HEK293 (cell line): ENCODE measurements at regions not wholly inside any gene's neighbourhood (a gene's known extent, or its start where the extent isn't known, plus 50 kb on each side); places are given as distances from the start of the nearest gene placed in this dataset.

Experiments
- CTCF ChIA-PET: fragments of 350-600 bp; formaldehyde crosslinking; extraction: SDS; loops from one replicate; lab custom pipeline; 2021; ENCODE audit warnings: antibody characterized with exemption; lab: Yijun Ruan, JAX
- POLR2A ChIA-PET: fragments of 300-600 bp; formaldehyde crosslinking; extraction: SDS; loops from one replicate; lab custom pipeline; 2020; ENCODE audit warnings: antibody characterized with exemption, inconsistent platforms; lab: Yijun Ruan, JAX
- H3K27ac ChIP-seq: fragments of 200-500 bp; sonication (Bioruptor generic); 2 replicates; pipeline ENCODE4 v1.5.1; 2014; ENCODE audit warnings: low read depth, low read length, control low read depth, inconsistent platforms; ENCODE audit errors: extremely low read depth
- H3K36me3 ChIP-seq, 2 experiments: fragments of 200-500 bp in 1 of 2; sonication (Bioruptor generic) in 1 of 2; 1 replicate in 1 of 2; 2 replicates in 1 of 2; pipeline ENCODE4 v1.5.1; 2014 to 2017; ENCODE audit warnings: inconsistent platforms in 2 of 2, low read length in 2 of 2; ENCODE audit not compliant: control insufficient read depth in 2 of 2, insufficient read depth in 1 of 2
- H3K4me1 ChIP-seq: fragments of 200-500 bp; sonication (Bioruptor generic); 2 replicates; pipeline ENCODE4 v1.5.1; 2014; ENCODE audit warnings: mild to moderate bottlenecking, low read length, inconsistent platforms; ENCODE audit not compliant: control insufficient read depth, insufficient read depth
- H3K4me3 ChIP-seq: 2 replicates; pipeline ENCODE4 v1.5.1; 2011; ENCODE audit warnings: low read depth, mild to moderate bottlenecking, control low read depth, low read length, moderate library complexity
- H3K9me3 ChIP-seq: fragments of 200-500 bp; sonication (Bioruptor generic); 2 replicates; pipeline ENCODE4 v1.5.1; 2014; ENCODE audit warnings: low read depth, low read length, inconsistent platforms; ENCODE audit not compliant: control insufficient read depth, insufficient read depth
- HOXC10 ChIP-seq: sonication (generic); formaldehyde crosslinking; IDR thresholded peaks from 2 replicates; pipeline ENCODE4 v1.8.1; 2023; ENCODE audit warnings: mild to moderate bottlenecking, missing genetic modification reagents
- IKZF3 ChIP-seq: fragments of 450-650 bp; IDR thresholded peaks from 2 replicates; pipeline ENCODE4 v1.5.0; 2018; ENCODE audit warnings: missing biosample characterization, mild to moderate bottlenecking, missing genetic modification characterization, moderate library complexity
- KLF10 ChIP-seq: fragments of 450-650 bp; IDR thresholded peaks from 2 replicates; pipeline ENCODE4 v1.5.1; 2018; ENCODE audit warnings: missing biosample characterization, mild to moderate bottlenecking, missing genetic modification characterization
- PATZ1 ChIP-seq: fragments of 450-650 bp; formaldehyde crosslinking; IDR thresholded peaks from 2 replicates; pipeline ENCODE4 v1.5.1; 2016; ENCODE audit warnings: missing biosample characterization, missing genetic modification characterization
- ZBTB20 ChIP-seq: fragments of 450-650 bp; formaldehyde crosslinking; IDR thresholded peaks from 2 replicates; pipeline ENCODE4 v1.5.1; 2016; ENCODE audit warnings: missing biosample characterization, missing genetic modification characterization
- ZFHX2 ChIP-seq: fragments of 450-650 bp; formaldehyde crosslinking; conservative IDR thresholded peaks from 2 replicates; pipeline ENCODE4 v1.5.1; 2016; ENCODE audit warnings: missing biosample characterization, missing genetic modification characterization
- ZFP69B ChIP-seq: fragments of 450-650 bp; formaldehyde crosslinking; IDR thresholded peaks from 2 replicates; pipeline ENCODE4 v1.5.1; 2016; ENCODE audit warnings: missing biosample characterization, missing genetic modification characterization
- ZNF280D ChIP-seq: fragments of 450-650 bp; formaldehyde crosslinking; IDR thresholded peaks from 2 replicates; pipeline ENCODE4 v1.5.1; 2016; ENCODE audit warnings: missing biosample characterization, missing genetic modification characterization
- ZNF324 ChIP-seq: fragments of 450-650 bp; formaldehyde crosslinking; IDR thresholded peaks from 2 replicates; pipeline ENCODE4 v1.5.1; 2016; ENCODE audit warnings: missing biosample characterization, missing genetic modification characterization
- ZNF341 ChIP-seq: fragments of 450-650 bp; formaldehyde crosslinking; IDR thresholded peaks from 2 replicates; pipeline ENCODE4; 2016; ENCODE audit warnings: low read depth, missing biosample characterization, missing genetic modification characterization
- ZNF354C ChIP-seq: fragments of 450-650 bp; formaldehyde crosslinking; IDR thresholded peaks from 2 replicates; pipeline ENCODE4 v1.5.1; 2016; ENCODE audit warnings: missing biosample characterization, missing genetic modification characterization, low read depth, borderline replicate concordance
- ZNF391 ChIP-seq: fragments of 450-650 bp; formaldehyde crosslinking; IDR thresholded peaks from 2 replicates; pipeline ENCODE4 v1.5.1; 2016; ENCODE audit warnings: low read depth, missing biosample characterization, missing genetic modification characterization, borderline replicate concordance
- ZNF416 ChIP-seq: fragments of 450-650 bp; formaldehyde crosslinking; IDR thresholded peaks from 2 replicates; pipeline ENCODE4 v1.5.1; 2016; ENCODE audit warnings: missing biosample characterization, missing genetic modification characterization
- ZNF423 ChIP-seq: fragments of 450-650 bp; formaldehyde crosslinking; IDR thresholded peaks from 2 replicates; pipeline ENCODE4 v1.5.1; 2016; ENCODE audit warnings: missing biosample characterization, missing genetic modification characterization
- ZNF433 ChIP-seq: fragments of 450-650 bp; formaldehyde crosslinking; IDR thresholded peaks from 2 replicates; pipeline ENCODE4 v1.5.1; 2016; ENCODE audit warnings: missing biosample characterization, missing genetic modification characterization, low read depth
- ZNF514 ChIP-seq: fragments of 450-650 bp; formaldehyde crosslinking; IDR thresholded peaks from 2 replicates; pipeline ENCODE4 v1.5.1; 2016; ENCODE audit warnings: missing biosample characterization, missing genetic modification characterization
- ZNF544 ChIP-seq: fragments of 450-650 bp; formaldehyde crosslinking; IDR thresholded peaks from 2 replicates; pipeline ENCODE4 v1.5.0; 2017; ENCODE audit warnings: missing biosample characterization, missing genetic modification characterization
- ZNF596 ChIP-seq: fragments of 450-650 bp; IDR thresholded peaks from 2 replicates; pipeline ENCODE4 v1.5.0; 2018; ENCODE audit warnings: missing biosample characterization, mild to moderate bottlenecking, missing genetic modification characterization, moderate library complexity
- ZNF658 ChIP-seq: fragments of 450-650 bp; formaldehyde crosslinking; IDR thresholded peaks from 2 replicates; pipeline ENCODE4; 2016; ENCODE audit warnings: missing biosample characterization, missing genetic modification characterization
- ZNF677 ChIP-seq: fragments of 450-650 bp; IDR thresholded peaks from 2 replicates; pipeline ENCODE4 v1.5.0; 2018; ENCODE audit warnings: missing biosample characterization, mild to moderate bottlenecking, missing genetic modification characterization, moderate library complexity
- ZNF701 ChIP-seq: fragments of 450-650 bp; formaldehyde crosslinking; IDR thresholded peaks from 2 replicates; pipeline ENCODE4 v1.5.1; 2016; ENCODE audit warnings: missing biosample characterization, missing genetic modification characterization
- ZNF76 ChIP-seq: fragments of 450-650 bp; formaldehyde crosslinking; IDR thresholded peaks from 2 replicates; pipeline ENCODE4; 2016; ENCODE audit warnings: low read depth, missing biosample characterization, missing genetic modification characterization, borderline replicate concordance
- ZNF785 ChIP-seq: fragments of 450-650 bp; formaldehyde crosslinking; IDR thresholded peaks from 2 replicates; pipeline ENCODE4 v1.5.1; 2016; ENCODE audit warnings: missing biosample characterization, missing genetic modification characterization
- ZNF791 ChIP-seq: fragments of 450-650 bp; formaldehyde crosslinking; IDR thresholded peaks from 2 replicates; pipeline ENCODE4 v1.5.1; 2016; ENCODE audit warnings: missing biosample characterization, missing genetic modification characterization
- ZNF792 ChIP-seq: fragments of 450-650 bp; formaldehyde crosslinking; IDR thresholded peaks from 2 replicates; pipeline ENCODE4 v1.5.1; 2016; ENCODE audit warnings: missing biosample characterization, missing genetic modification characterization
- TF ChIP-seq, protein P1 (sequence below): IDR thresholded peaks from 2 replicates; pipeline ENCODE4 v1.6.1; 2011; ENCODE audit warnings: mild to moderate bottlenecking, low read depth, low read length, borderline replicate concordance
- TF ChIP-seq, protein P2 (sequence below): fragments of 450-650 bp; IDR thresholded peaks from 2 replicates; pipeline ENCODE4 v1.5.1; 2018; ENCODE audit warnings: missing biosample characterization, mild to moderate bottlenecking, missing genetic modification characterization

GRCh38 chr10:36333446-36333845 lies 691.4 kb upstream of the FZD8 start:
- TF ChIP-seq, protein P1, sequence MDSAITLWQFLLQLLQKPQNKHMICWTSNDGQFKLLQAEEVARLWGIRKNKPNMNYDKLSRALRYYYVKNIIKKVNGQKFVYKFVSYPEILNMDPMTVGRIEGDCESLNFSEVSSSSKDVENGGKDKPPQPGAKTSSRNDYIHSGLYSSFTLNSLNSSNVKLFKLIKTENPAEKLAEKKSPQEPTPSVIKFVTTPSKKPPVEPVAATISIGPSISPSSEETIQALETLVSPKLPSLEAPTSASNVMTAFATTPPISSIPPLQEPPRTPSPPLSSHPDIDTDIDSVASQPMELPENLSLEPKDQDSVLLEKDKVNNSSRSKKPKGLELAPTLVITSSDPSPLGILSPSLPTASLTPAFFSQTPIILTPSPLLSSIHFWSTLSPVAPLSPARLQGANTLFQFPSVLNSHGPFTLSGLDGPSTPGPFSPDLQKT, result no peak
- TF ChIP-seq ZNF416 (tag by site-specific recombination) (no peak), ZNF433 (no peak), ZNF341 (tag by site-specific recombination) (no peak)
- H3K4me3 ChIP-seq, result no peak overlapping the region
- no peaks in the 10 kb centered on the region; a peak in 1 of 3 replicates for H3K36me3 ChIP-seq
- no peak overlapping the region for H3K27ac ChIP-seq
- peaks cover 2% of the 10 kb centered on the region for H3K4me1 ChIP-seq
- ChIA-PET POLR2A (no interaction called here), CTCF (interaction anchor here (0.6 kb wide), 1 partner anchor 23 kb away, joined by 3 read pairs; no protein-coding TSS in a partner anchor)
- no peaks in the 10 kb centered on the region for H3K9me3 ChIP-seq

GRCh38 chr10:36332926-36333325 lies 690.8 kb upstream of the FZD8 start:
- H3K27ac ChIP-seq, result no peak overlapping the region
- no peaks in the 10 kb centered on the region for H3K9me3 ChIP-seq
- ChIA-PET CTCF (interaction anchor here (0.6 kb wide), 1 partner anchor 23 kb away, joined by 3 read pairs; no protein-coding TSS in a partner anchor), POLR2A (no interaction called here)
- TF ChIP-seq ZFP69B (tag by site-specific recombination) (no peak), ZBTB20 (tag by site-specific recombination) (no peak), HOXC10 (no peak), ZNF324 (tag by site-specific recombination) (no peak), ZNF354C (tag by site-specific recombination) (no peak), ZNF792 (tag by site-specific recombination) (no peak), ZNF791 (no peak), ZNF514 (tag by site-specific recombination) (no peak), ZNF701 (tag by site-specific recombination) (no peak), ZNF658 (no peak)
- TF ChIP-seq, protein P2, sequence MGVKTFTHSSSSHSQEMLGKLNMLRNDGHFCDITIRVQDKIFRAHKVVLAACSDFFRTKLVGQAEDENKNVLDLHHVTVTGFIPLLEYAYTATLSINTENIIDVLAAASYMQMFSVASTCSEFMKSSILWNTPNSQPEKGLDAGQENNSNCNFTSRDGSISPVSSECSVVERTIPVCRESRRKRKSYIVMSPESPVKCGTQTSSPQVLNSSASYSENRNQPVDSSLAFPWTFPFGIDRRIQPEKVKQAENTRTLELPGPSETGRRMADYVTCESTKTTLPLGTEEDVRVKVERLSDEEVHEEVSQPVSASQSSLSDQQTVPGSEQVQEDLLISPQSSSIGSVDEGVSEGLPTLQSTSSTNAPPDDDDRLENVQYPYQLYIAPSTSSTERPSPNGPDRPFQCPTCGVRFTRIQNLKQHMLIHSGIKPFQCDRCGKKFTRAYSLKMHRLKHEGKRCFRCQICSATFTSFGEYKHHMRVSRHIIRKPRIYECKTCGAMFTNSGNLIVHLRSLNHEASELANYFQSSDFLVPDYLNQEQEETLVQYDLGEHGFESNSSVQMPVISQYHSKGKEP (tag by site-specific recombination), result no peak
- H3K36me3 ChIP-seq, result no peaks in the 10 kb centered on the region; a peak in 1 of 3 replicates
- peaks cover 2% of the 10 kb centered on the region for H3K4me1 ChIP-seq
- H3K4me3 ChIP-seq, result no peak overlapping the region

GRCh38 chr10:36331121-36331520 lies 689.0 kb upstream of the FZD8 start:
- CTCF ChIA-PET, result no interaction called here
- TF ChIP-seq ZNF280D (tag by site-specific recombination) (no peak), KLF10 (no peak), ZNF391 (no peak), ZNF596 (no peak), ZNF677 (no peak), ZNF423 (no peak), ZNF544 (tag by site-specific recombination) (no peak), IKZF3 (tag by site-specific recombination) (no peak), ZNF785 (tag by site-specific recombination) (no peak), ZNF76 (tag by site-specific recombination) (no peak), ZNF433 (no peak), ZFHX2 (tag by site-specific recombination) (no peak), PATZ1 (tag by site-specific recombination) (no peak)

More at GRCh38 chr10:36331121-36331520, 689.0 kb upstream of the FZD8 start:
- no peak overlapping the region for H3K4me3 ChIP-seq
- peaks cover 2% of the 10 kb centered on the region for H3K4me1 ChIP-seq
- H3K36me3 ChIP-seq, result no peaks in the 10 kb centered on the region; a peak in 1 of 3 replicates
- H3K9me3 ChIP-seq, result no peaks in the 10 kb centered on the region
- H3K27ac ChIP-seq, result no peak overlapping the region
- POLR2A ChIA-PET, result no interaction called here
